H54 (cell line): ENCODE measurements at regions not wholly inside any gene's neighbourhood (a gene's known extent, or its start where the extent isn't known, plus 50 kb on each side); places are given as distances from the start of the nearest gene placed in this dataset.
"Not testable (repeated sequence)": the region's sequence is repeated elsewhere in the genome, so short reads cannot be mapped to it uniquely, and the experiment has no call there.

Source experiments
- DNase-seq: peaks from one replicate; pipeline ENCODE4 v3.0.0; 2011; ENCODE audit warnings: low spot score, mixed read lengths; ENCODE audit not compliant: insufficient read length
- FAIRE-seq: peaks from 3 replicates; lab custom pipeline; 2011; peaks lifted over from hg19 to GRCh38; lab: Jason Lieb, UNC
- POLR2A ChIP-seq: IDR thresholded peaks from 2 replicates; pipeline ENCODE4 v1.6.1; 2011; ENCODE audit warnings: low read depth, mild to moderate bottlenecking, low read length

DNA sequence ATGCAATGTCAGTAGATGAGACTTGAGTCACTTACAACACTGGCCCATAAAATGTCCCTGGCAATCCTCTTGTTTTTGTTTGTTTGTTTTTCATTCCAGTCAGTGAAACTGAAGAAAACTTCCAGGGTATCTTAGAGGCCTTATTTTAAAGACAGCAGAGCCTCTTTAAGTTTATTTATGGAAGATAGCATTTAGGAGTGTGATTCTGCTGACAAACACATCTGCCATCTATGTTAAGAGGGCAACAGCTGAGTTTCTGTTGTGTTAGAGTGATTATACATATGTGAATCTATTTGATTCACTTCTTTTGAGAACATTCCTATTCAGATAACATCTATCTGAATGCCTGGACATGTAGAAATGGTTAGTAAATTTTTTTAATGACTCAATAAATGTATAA lies 812.6 kb downstream of the TENT5A start:
- DNase-seq (no peak), FAIRE-seq (no peak)
- TF ChIP-seq POLR2A: no peak

DNA sequence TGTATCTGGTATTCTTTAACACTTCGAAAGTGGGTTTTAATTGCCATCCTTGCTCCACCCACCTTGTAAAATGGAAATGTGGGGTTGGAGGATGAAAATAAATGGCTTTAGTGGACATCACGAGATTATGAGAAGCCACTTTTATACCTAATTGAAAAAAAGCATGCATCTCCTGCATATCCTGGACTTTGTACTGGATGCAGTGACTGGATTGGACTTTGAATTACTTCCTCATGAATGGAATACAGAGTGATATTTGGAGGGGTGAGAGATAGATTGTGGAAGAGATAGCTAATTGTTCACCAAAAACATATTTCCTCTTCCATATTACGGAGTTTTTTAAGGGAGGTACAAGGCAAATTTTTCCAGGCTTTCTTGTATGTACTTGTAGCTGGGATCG lies 813.0 kb downstream of the TENT5A start:
- DNase-seq: no peak
- FAIRE-seq: no peak
- TF ChIP-seq POLR2A: no peak

DNA sequence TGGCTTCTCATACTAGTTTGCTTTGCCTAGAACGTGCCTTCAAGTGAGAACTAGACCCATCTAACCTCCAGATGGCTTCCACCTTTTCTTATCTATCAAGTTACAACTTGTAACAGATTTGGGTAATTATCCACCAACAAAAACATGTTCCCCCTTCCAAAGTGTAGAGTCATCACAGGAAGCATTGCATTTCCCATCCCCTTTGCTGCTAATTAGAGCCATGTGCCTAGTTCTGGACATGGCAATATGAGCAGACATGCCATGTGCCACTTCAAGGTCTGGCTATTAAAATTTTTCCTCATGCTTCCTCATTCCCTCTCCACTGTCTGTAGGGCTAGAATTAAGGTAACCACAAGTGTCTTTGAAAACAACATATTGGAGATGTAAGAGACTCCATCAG lies 814.4 kb downstream of the TENT5A start:
- no peak for TF ChIP-seq POLR2A
- FAIRE-seq (no peak), DNase-seq (no peak)

DNA sequence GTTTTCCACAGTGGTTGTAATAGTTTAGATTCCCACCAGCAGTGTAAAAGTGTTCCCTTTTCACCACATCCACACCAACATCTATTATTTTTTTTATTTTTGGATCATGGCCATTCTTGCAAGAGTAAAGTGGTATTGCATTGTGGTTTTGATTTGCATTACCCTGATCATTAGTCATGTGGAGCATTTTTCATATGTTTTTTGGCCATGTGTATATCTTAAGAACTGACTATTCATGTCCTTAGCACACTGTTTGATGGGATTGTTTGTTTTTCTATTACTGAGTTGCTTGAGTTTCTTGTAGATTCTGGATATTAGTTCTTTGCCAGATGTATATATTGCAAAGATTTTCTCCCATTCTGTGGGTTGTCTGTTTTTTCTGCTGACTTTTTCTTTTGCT lies 820.1 kb downstream of the TENT5A start:
- no peak for TF ChIP-seq POLR2A
- FAIRE-seq (no peak), DNase-seq (no peak)

DNA sequence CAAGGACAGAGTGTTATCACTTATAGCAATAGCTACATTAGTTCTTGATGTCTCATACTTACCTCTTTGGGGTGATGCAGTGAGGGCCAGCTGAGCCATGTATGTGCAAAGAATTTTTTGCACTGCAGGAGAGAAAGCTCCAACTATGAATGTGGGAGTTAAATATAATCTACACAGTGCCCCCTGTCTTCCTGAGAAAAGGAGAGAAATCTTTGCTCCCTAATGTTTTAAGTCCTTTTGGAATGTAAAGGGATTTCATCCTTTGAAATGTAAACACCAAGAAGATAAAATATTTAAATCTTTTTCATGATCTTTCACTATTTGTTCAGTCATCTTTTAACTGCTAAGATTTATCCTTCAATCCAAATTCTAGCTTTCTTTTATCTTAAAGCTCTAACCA lies 822.1 kb downstream of the TENT5A start:
- no peak for DNase-seq
- TF ChIP-seq POLR2A: no peak
- no peak for FAIRE-seq

DNA sequence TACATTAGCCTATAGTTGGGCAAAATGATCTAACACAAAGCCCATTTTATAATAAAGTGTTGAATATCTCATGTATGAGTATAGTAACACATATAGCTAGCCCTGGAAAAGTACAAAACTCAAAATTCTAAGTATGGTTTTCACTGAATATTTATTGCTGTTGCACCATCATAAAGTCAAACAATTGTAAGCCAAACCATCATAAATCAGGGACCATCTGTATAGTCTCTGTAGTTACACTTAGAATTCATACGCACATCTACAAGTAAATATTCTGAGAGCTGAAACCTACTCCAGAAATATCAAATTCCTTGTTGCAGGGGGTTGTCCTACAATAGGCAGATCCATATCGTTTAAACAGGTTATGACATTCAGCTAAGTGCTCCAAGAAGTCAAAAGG lies 817.3 kb downstream of the BCKDHB start:
- DNase-seq (no peak), FAIRE-seq (no peak)

DNA sequence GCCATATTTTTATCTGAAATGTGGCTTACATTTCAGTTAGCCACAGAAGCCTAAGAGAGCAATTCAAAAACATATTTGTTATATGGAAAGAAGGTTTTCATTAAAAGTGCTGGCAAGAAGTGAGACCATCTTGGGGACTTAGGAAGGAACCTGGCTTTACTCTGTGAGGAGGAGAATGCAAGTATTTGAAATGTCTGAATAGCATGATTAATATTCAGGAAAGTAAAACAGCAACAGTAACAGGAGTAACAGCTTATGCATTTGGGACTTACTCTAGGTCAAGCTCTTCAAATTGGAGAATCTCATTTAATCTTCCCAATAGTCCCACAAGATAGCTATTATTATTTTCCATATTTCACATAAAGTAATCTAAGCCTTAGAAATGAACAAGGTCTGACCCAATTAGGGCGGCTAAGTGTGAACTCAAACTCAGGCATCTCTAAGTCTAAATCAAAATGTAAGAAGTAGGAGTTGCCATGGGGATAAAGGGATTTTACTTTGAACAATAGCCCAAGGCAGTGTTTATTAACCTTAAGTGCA lies 816.5 kb downstream of the BCKDHB start:
- TF ChIP-seq POLR2A: no peak
- DNase-seq (no peak), FAIRE-seq (no peak)

More for the DNA sequence above, 817.3 kb downstream of the BCKDHB start:
- no peak for TF ChIP-seq POLR2A

DNA sequence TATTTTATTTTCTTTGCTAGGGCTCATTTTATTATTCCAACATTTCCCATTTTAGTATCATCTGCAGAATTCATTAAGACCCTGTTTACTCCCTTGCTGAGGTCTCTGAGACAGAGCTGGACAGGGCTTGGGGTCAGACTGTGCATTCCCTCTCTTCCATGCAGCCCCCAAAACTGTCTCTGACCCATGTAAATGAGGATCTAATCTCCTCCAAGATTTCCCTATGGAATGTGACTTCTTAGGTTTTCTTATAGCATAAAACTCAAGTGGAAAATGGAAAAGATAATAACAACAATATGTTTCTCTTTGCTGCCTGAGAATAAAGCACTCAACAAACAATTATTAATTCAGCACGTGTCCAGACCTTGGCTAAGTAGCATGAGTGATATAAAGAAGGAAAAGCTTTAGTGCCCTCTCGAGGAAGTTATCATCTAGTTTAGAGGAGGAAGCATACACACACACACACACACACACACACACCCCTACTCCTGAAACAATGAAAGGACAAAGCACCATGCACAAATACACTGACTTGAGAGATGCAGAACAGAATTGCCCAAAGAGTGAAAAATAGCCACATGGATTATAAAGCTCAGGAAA lies 815.5 kb downstream of the BCKDHB start:
- FAIRE-seq (no peak), DNase-seq (no peak)
- TF ChIP-seq POLR2A: no peak

DNA sequence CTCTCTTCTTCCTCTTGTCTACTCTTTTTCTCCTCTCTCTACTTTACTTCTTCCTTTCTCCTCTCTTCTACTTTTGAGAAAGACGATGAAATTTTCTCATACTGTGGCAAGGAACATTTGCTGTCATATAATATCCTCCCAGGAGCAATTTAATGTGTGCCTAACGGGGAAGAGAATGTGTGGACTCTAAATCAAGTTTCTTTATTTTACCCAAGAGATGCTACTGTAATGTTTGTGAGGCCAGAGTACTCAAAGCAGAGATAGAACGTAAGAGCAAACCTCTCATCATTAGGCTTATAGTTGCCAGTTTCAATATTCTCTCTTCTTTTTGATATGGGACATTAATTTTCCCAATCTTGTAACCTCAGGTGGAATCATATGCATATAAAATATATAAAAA lies 801.4 kb downstream of the BCKDHB start:
- DNase-seq (no peak), FAIRE-seq (no peak)
- no peak for TF ChIP-seq POLR2A

DNA sequence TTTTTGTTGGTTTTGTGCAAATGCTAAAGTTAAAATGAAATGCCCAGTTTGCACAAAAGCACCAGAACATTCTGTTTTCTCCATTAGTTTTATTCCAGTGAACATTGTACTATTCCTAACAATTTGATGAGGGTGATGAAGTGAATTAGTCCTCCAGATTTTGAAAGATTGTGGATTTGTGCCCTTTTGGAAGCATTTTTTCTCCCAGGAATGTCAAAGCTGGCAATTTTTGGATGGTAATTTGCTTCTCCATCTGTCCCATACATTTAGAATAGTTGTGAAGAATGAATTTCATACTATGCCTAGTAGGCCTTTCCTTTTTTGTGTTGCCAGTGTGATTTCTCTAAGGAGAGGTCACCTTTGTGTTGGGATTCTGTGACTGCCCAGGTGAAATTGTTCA lies 797.2 kb downstream of the BCKDHB start:
- no peak for TF ChIP-seq POLR2A
- FAIRE-seq: no peak
- no peak for DNase-seq

DNA sequence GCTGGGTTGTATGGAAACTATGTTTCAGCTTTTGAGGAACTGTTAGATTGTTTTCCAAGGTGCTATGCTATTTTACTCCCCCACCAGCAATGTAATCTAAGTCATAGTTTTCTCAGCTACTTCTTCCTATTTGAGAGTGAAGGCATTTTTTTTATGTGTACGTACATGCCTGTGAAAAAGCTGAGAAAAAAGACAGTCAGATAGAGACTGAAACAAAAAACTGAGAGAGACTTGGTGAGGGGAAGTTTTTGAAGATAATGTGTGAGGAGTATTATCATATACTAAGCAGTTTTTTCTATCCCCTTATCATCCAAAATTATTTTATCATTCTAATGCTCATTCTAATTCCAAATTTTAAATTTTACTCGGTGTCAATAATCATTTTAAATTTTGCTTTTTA lies 780.0 kb downstream of the BCKDHB start:
- DNase-seq (no peak), FAIRE-seq (no peak)
- no peak for TF ChIP-seq POLR2A

DNA sequence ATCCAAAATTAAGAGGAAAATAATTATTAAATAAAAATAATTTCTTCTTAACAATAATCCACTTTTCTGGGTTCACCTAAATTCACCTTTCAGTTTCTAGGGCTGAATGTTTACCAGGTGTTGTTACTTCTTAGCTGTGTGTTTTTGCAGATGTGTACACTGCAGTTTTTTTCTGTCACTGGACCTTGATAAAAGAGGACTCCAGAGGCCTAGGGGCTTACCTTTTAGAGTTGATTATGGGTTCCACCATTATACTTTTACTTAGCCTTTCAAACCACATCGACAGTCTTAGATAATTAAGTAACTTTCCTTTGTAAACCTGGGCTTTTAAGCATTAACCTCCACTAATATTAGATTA lies 766.5 kb downstream of the BCKDHB start:
- no peak for TF ChIP-seq POLR2A
- no peak for FAIRE-seq
- DNase-seq: no peak

DNA sequence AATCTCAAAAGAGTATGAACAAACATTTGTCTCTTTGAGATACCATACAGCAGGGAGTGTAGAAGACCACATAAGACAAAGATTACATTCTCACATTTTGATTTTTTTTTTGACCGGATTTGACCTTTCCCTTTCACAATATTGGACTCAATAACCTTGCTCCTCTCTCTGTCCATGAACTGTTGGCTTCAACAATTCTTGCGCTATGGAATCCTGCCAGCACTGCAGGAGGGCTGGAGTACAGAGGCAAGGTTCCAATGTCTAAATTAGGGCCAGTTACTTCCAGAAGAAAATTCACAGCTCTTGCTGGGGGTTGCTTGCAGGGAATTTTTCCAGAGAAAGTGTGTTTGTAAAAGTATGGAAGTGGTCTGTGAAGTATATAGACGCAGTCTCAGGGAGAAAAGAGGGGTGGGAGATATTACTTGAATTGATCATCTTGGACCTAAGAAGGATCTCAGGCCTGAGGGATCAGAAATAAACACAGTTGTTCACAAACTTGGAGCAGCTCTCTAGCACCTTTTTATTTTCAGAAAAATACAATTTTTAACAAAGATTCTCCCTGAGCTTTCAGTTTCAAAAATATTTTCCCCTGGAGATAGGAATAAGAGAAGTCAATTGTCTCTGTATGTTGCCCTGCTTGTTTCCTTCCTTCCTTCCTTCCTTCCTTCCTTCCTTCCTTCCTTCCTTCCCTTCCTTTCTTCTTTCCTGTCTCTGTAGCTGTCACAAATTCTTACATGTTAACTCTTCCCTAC lies 765.9 kb downstream of the BCKDHB start:
- FAIRE-seq: no peak
- TF ChIP-seq POLR2A: no peak
- no peak for DNase-seq

DNA sequence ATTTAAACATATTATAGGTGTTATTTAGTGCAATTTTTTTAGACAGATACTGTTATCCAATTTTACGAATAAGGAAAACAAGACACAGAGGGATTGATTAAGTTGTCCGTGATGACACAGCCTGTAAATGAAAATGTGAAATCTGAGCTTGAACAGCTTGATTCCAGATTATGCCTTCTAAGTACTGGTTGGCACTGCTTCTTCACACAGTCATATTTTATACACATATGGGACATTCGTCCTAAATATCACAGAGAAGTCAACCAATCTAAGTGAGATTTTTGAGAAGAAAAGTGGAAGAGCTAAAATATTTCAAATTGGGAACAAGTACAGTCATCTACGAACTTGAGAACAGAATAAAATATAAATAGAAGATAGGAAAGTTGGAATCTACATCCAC lies 756.3 kb downstream of the BCKDHB start:
- no peak for TF ChIP-seq POLR2A
- DNase-seq (no peak), FAIRE-seq (no peak)

DNA sequence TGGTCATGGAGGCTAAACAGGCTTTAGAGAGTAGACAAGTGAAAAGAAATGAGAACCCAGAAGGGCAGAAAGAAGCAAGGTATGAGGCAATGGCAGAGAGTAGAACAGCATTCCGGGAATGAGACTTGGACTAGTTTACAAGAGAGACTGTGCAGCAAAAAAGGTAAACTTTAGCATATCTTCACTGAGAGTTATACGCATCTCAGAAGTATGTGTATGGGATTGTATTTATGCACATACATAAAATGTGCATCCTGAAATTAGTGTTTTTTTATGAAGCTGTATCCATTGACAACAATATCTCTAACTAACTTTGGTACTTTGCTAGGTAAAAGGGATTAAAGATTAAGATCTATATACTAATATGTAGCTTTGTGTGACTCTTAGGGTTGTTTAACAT lies 753.6 kb downstream of the BCKDHB start:
- no peak for DNase-seq
- no peak for TF ChIP-seq POLR2A
- FAIRE-seq: no peak

DNA sequence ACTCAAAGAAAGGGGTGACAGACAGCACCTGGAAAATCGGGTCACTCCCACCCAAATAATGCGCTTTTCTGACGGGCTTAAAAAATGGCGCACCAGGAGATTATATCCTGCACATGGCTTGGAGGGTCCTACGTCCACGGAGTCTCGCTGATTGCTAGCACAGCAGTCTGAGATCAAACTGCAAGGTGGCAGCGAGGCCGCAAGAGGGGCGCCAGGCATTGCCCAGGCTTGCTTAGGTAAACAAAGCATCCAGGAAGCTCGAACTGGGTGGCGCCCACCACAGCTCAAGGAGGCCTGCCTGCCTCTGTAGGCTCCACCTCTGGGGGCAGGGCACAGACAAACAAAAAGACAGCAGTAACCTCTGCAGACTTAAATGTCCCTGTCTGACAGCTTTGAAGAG lies 741.5 kb downstream of the BCKDHB start:
- FAIRE-seq, DNase-seq: not testable (repeated sequence)
